Activated CD8-positive, alpha-beta T cell treated with anti-CD3 and anti-CD28 coated beads for 36 hours (primary cell): ENCODE measurements at regions not wholly inside any gene's neighbourhood (a gene's known extent, or its start where the extent isn't known, plus 50 kb on each side); places are given as distances from the start of the nearest gene placed in this dataset.
A peak's percentile ranks its signal among the peaks of the same experiment; 100 is the strongest.

Source experiments
- ATAC-seq: fragments of 200-7000 bp; cut with Tn5 transposase; one replicate; pipeline ENCODE4 v1.10.0; 2021; ENCODE audit warnings: mild to moderate bottlenecking, moderate library complexity
- CTCF ChIA-PET: fragments of 350-600 bp; sonication (Branson Sonifier 250); formaldehyde crosslinking; loops from one replicate; lab custom pipeline; 2021; ENCODE audit warnings: antibody characterized with exemption; lab: Charles Lee
- POLR2A ChIA-PET: fragments of 350-600 bp; sonication (Branson Sonifier 250); formaldehyde crosslinking; loops from one replicate; lab custom pipeline; 2021; ENCODE audit warnings: antibody characterized with exemption; lab: Charles Lee
- DNase-seq: peaks from one replicate; pipeline ENCODE4 v3.0.0-alpha.2; 2020
- H3K27ac Mint-ChIP-seq: one replicate; pipeline ENCODE4 v1.8.0; 2021; ENCODE audit warnings: mild to moderate bottlenecking, mixed read lengths
- H3K27me3 Mint-ChIP-seq: one replicate; pipeline ENCODE4 v1.8.0; 2021; ENCODE audit warnings: mixed read lengths
- H3K36me3 Mint-ChIP-seq: one replicate; pipeline ENCODE4 v1.8.0; 2021; ENCODE audit warnings: low read depth, mixed read lengths
- H3K4me1 Mint-ChIP-seq: one replicate; pipeline ENCODE4 v1.8.0; 2021; ENCODE audit warnings: low read depth, mixed read lengths
- H3K4me3 Mint-ChIP-seq: one replicate; pipeline ENCODE4 v1.8.0; 2021; ENCODE audit warnings: mild to moderate bottlenecking, moderate library complexity, mixed read lengths
- H3K9me3 Mint-ChIP-seq: one replicate; pipeline ENCODE4 v1.8.0; 2021; ENCODE audit warnings: mixed read lengths
- intact Hi-C: fragments of 100-400 bp; cut with micrococcal nuclease; formaldehyde crosslinking; loops from one replicate; pipeline ENCODE4 v1.10.0; 2022
- TF ChIP-seq, protein P1 (sequence below): fragments of 200-600 bp; IDR thresholded peaks from one replicate; pipeline ENCODE4 v1.8.0; 2022; ENCODE audit warnings: antibody characterized with exemption, mild to moderate bottlenecking

DNA sequence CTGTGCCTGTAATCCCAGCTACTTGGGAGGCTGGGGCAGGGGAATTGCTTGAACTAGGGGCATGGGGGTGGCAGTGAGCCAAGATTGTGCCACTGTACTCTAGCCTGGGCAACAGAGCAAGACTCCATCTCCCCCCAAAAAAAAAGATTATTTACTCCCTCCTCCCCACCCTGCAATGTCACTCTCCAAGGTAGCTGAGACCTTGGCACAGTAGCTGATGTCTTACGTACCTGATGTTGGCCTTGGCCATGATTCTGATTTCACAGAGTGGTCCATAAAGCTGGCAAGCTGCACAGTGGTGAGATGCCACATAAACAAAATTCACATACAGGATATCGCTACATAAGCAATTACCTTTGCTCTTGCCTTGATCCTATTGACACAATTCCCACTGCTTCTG lies 108.5 kb downstream of the CAVIN4 start:
- CTCF ChIA-PET: interaction anchor here (1.2 kb wide), 1 partner anchor 15 kb away, joined by 3 read pairs; no protein-coding TSS in a partner anchor
- DNase-seq (no peak), ATAC-seq (no peak)
- no peak overlapping the region for H3K4me3 Mint-ChIP-seq
- no peaks in the 10 kb centered on the region for H3K36me3 Mint-ChIP-seq
- peaks cover 8% of the 10 kb centered on the region for H3K4me1 Mint-ChIP-seq
- no peaks in the 10 kb centered on the region for H3K9me3 Mint-ChIP-seq
- H3K27ac Mint-ChIP-seq: no peak overlapping the region
- POLR2A ChIA-PET: no interaction called here
- peaks cover 11% of the 10 kb centered on the region for H3K27me3 Mint-ChIP-seq
- intact Hi-C loops: no loop called here
- TF ChIP-seq, protein P1, sequence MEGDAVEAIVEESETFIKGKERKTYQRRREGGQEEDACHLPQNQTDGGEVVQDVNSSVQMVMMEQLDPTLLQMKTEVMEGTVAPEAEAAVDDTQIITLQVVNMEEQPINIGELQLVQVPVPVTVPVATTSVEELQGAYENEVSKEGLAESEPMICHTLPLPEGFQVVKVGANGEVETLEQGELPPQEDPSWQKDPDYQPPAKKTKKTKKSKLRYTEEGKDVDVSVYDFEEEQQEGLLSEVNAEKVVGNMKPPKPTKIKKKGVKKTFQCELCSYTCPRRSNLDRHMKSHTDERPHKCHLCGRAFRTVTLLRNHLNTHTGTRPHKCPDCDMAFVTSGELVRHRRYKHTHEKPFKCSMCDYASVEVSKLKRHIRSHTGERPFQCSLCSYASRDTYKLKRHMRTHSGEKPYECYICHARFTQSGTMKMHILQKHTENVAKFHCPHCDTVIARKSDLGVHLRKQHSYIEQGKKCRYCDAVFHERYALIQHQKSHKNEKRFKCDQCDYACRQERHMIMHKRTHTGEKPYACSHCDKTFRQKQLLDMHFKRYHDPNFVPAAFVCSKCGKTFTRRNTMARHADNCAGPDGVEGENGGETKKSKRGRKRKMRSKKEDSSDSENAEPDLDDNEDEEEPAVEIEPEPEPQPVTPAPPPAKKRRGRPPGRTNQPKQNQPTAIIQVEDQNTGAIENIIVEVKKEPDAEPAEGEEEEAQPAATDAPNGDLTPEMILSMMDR: no peak

DNA sequence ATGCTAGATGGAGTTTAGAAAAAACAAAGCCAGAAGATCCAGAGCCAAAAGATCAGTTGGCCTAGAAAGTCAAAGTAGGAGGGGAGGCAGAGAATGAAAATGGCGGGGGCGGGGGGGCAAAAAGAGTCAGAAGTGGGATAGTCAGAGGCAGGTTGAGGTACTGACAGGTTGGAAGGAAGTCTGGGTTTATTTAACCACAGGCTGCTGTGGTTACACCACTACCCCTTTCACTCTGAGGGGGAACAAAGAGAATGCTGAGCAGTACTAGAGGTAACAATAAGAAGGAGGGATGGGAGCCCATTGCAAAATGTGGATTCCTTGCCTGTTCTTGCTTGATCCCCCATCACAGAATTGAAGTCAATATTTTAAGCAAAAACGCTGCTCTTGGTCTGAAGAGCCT lies 111.8 kb downstream of the CAVIN4 start:
- intact Hi-C loops: no loop called here
- no peaks in the 10 kb centered on the region for H3K9me3 Mint-ChIP-seq
- ChIA-PET CTCF (no interaction called here), POLR2A (no interaction called here)
- H3K4me1 Mint-ChIP-seq: peaks cover 8% of the 10 kb centered on the region
- TF ChIP-seq, protein P1: no peak
- DNase-seq: peak; percentile 66
- no peak overlapping the region for H3K27ac Mint-ChIP-seq
- peaks cover 9% of the 10 kb centered on the region for H3K27me3 Mint-ChIP-seq
- ATAC-seq: peak; percentile 94
- H3K36me3 Mint-ChIP-seq: no peaks in the 10 kb centered on the region
- no peak overlapping the region for H3K4me3 Mint-ChIP-seq

DNA sequence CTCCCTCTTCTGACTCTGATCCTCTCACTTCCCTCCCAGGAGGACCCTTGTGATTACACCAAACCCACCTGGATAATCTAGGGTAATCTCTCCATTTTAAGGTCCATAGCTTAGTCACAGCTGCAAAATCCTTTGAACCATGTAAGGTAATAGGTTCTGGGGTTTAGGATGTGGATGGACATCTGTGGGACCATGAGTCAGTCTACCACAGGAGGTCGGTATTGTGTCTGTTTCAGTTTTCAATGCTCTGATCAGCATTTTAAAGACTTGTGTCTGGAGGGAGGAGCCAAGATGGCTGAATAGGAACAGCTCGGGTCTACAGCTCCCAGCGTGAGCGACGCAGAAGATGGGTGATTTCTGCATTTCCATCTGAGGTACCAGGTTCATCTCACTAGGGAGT lies 112.6 kb downstream of the CAVIN4 start:
- H3K27ac Mint-ChIP-seq: no peak overlapping the region
- ChIA-PET POLR2A (no interaction called here), CTCF (no interaction called here)
- no peaks in the 10 kb centered on the region for H3K9me3 Mint-ChIP-seq
- intact Hi-C loops: no loop called here
- TF ChIP-seq, protein P1: no peak
- DNase-seq (peak; percentile 10), ATAC-seq (peak; percentile 68)
- peaks cover 9% of the 10 kb centered on the region for H3K27me3 Mint-ChIP-seq
- peaks cover 8% of the 10 kb centered on the region for H3K4me1 Mint-ChIP-seq
- no peak overlapping the region for H3K4me3 Mint-ChIP-seq
- no peaks in the 10 kb centered on the region for H3K36me3 Mint-ChIP-seq

GRCh38 chr9:100697339-100697738 lies 119.5 kb downstream of the CAVIN4 start:
- ATAC-seq: no peak
- TF ChIP-seq, protein P1: no peak
- H3K27me3 Mint-ChIP-seq: no peaks in the 10 kb centered on the region
- POLR2A ChIA-PET: no interaction called here
- H3K9me3 Mint-ChIP-seq: no peaks in the 10 kb centered on the region
- no peak overlapping the region for H3K27ac Mint-ChIP-seq
- CTCF ChIA-PET: no interaction called here
- intact Hi-C loops: no loop called here
- H3K4me1 Mint-ChIP-seq: no peaks in the 10 kb centered on the region
- no peak for DNase-seq
- H3K4me3 Mint-ChIP-seq: no peak overlapping the region
- no peaks in the 10 kb centered on the region for H3K36me3 Mint-ChIP-seq

DNA sequence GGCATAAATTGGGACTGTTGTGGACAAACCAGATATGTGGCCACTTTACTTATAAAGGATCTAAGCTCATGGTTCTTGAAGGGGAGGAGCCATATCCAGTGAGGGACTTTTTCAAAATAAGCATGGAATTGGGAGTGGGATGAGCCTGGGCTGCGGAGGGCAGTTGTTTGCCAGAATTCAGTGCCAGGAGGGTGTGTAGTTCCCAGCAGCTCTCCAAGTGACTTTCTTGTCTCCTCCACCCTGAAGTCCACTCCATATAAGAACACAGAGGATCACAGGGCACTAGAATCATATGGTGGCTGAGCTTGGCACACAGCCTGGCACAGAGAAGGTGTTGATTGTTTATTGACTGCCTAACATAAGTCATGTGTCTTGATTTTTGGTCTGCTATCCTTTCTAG lies 121.1 kb downstream of the CAVIN4 start:
- no peaks in the 10 kb centered on the region for H3K9me3 Mint-ChIP-seq
- no peaks in the 10 kb centered on the region for H3K36me3 Mint-ChIP-seq
- POLR2A ChIA-PET: no interaction called here
- DNase-seq: no peak
- no peaks in the 10 kb centered on the region for H3K4me1 Mint-ChIP-seq
- H3K27ac Mint-ChIP-seq: no peak overlapping the region
- no peaks in the 10 kb centered on the region for H3K27me3 Mint-ChIP-seq
- CTCF ChIA-PET: interaction anchor here (1.6 to 2.6 kb wide), 2 partner anchors 16 to 613 kb away, joined by 3 to 13 read pairs; no protein-coding TSS in a partner anchor
- H3K4me3 Mint-ChIP-seq: no peak overlapping the region
- TF ChIP-seq, protein P1: no peak
- intact Hi-C loops: no loop called here
- no peak for ATAC-seq
